ENCODE measurements at regions not wholly inside any gene's neighbourhood (a gene's known extent, or its start where the extent isn't known, plus 50 kb on each side); places are given as distances from the start of the nearest gene placed in this dataset.

GRCh38 chr2:33681364-33681757 is 82.3 kb upstream of the FAM98A start:
- Histone ChIP-seq H3K4me3 (no peak overlapping the region), H3K27me3 (no peaks in the 10 kb centered on the region), H3K36me3 (replicated peaks in 1 of 2; ENCODE audit: insufficient read depth in 1 of 2, low read depth in 2 of 2) (no peaks in the 10 kb centered on the region), H3K27ac (no peak overlapping the region), H3K9me3 (no peaks in the 10 kb centered on the region), H3K4me1 (no peaks in the 10 kb centered on the region)
- ATAC-seq (no peak), DNase-seq (no peak)
- WGBS, 2 donors: 0 to 13% methylated on average over 1 of the region's 1 CpG
- TF ChIP-seq CTCF (IDR thresholded peaks at IDR 0.05): no peak
- no peak for TF ChIP-seq POLR2A (IDR thresholded peaks at IDR 0.05)
- intact Hi-C loops (cut with DNase I): no loop called here

- TF ChIP-seq POLR2A (IDR thresholded peaks at IDR 0.05): no peak
- no peak for TF ChIP-seq CTCF (IDR thresholded peaks at IDR 0.05)
- intact Hi-C loops (cut with DNase I): no loop called here
These were observed 81.7 kb upstream of the FAM98A start for GRCh38 chr2:33680644-33681363.

GRCh38 chr2:33678436-33678835 is 79.3 kb upstream of the FAM98A start:
- TF ChIP-seq POLR2A (IDR thresholded peaks at IDR 0.05) (no peak), CTCF (IDR thresholded peaks at IDR 0.05) (no peak)
- no peak overlapping the region for H3K27ac ChIP-seq
- no peaks in the 10 kb centered on the region for H3K36me3 ChIP-seq (replicated peaks in 1 of 2; ENCODE audit: insufficient read depth in 1 of 2, low read depth in 2 of 2)
- H3K9me3 ChIP-seq: no peaks in the 10 kb centered on the region
- ATAC-seq: no peak
- intact Hi-C loops (cut with DNase I): no loop called here
- no peaks in the 10 kb centered on the region for H3K27me3 ChIP-seq
- WGBS, 2 donors: 19 to 50% methylated on average over 1 of the region's 1 CpG
- no peaks in the 10 kb centered on the region for H3K4me1 ChIP-seq
- DNase-seq: no peak
- H3K4me3 ChIP-seq: no peak overlapping the region

More at GRCh38 chr2:33680644-33681363, 81.7 kb upstream of the FAM98A start:
- WGBS, 2 donors: 51 to 62% methylated on average over 11 to 12 of the region's 12 CpGs
- H3K4me3 ChIP-seq: no peak overlapping the region
- no peaks in the 10 kb centered on the region for H3K9me3 ChIP-seq
- no peaks in the 10 kb centered on the region for H3K36me3 ChIP-seq (replicated peaks in 1 of 2; ENCODE audit: insufficient read depth in 1 of 2, low read depth in 2 of 2)
- no peak overlapping the region for H3K27ac ChIP-seq
- ATAC-seq (no peak), DNase-seq (no peak)
- H3K27me3 ChIP-seq: no peaks in the 10 kb centered on the region
- H3K4me1 ChIP-seq: no peaks in the 10 kb centered on the region

GRCh38 chr2:33673937-33674336 is 74.8 kb upstream of the FAM98A start:
- H3K27me3 ChIP-seq: no peaks in the 10 kb centered on the region
- no peaks in the 10 kb centered on the region for H3K36me3 ChIP-seq (replicated peaks in 1 of 2; ENCODE audit: insufficient read depth in 1 of 2, low read depth in 2 of 2)
- no peak for ATAC-seq
- no peak for DNase-seq
- intact Hi-C loops (cut with DNase I): no loop called here
- 6 to 17% methylated on average over 2 of the region's 2 CpGs for WGBS, 2 donors
- H3K27ac ChIP-seq: no peak overlapping the region
- no peaks in the 10 kb centered on the region for H3K4me1 ChIP-seq
- no peak overlapping the region for H3K4me3 ChIP-seq
- no peaks in the 10 kb centered on the region for H3K9me3 ChIP-seq
- TF ChIP-seq POLR2A (IDR thresholded peaks at IDR 0.05) (no peak), CTCF (IDR thresholded peaks at IDR 0.05) (peak in 5 of 7 experiments; percentile 36 to 49 (median 40))

GRCh38 chr2:33672896-33673295 is 73.8 kb upstream of the FAM98A start:
- Histone ChIP-seq H3K36me3 (replicated peaks in 1 of 2; ENCODE audit: insufficient read depth in 1 of 2, low read depth in 2 of 2) (no peaks in the 10 kb centered on the region), H3K27me3 (no peaks in the 10 kb centered on the region), H3K27ac (no peak overlapping the region), H3K4me1 (no peaks in the 10 kb centered on the region), H3K4me3 (no peak overlapping the region), H3K9me3 (no peaks in the 10 kb centered on the region)
- DNase-seq: no peak
- WGBS, 2 donors: 56 to 68% methylated on average over 1 of the region's 1 CpG
- TF ChIP-seq POLR2A (IDR thresholded peaks at IDR 0.05) (no peak), CTCF (IDR thresholded peaks at IDR 0.05) (no peak)
- no peak for ATAC-seq
- intact Hi-C loops (cut with DNase I): no loop called here
